Transverse colon (tissue), 4 donors: ENCODE measurements at regions not wholly inside any gene's neighbourhood (a gene's known extent, or its start where the extent isn't known, plus 50 kb on each side); places are given as distances from the start of the nearest gene placed in this dataset.

Source experiments
- DNase-seq: peaks from one replicate; pipeline ENCODE4 v3.0.0-alpha.2; 2019
- H3K27ac ChIP-seq, 4 donors: fragments of 200-600 bp; sonication (generic); 2 replicates each; pipeline ENCODE4 v1.5.1; 2016 to 2018; ENCODE audit warnings: inconsistent platforms in 4 of 4
- H3K27me3 ChIP-seq: fragments of 200-600 bp; sonication (generic); 2 replicates; pipeline ENCODE4 v1.5.1; 2017; ENCODE audit warnings: inconsistent platforms
- H3K36me3 ChIP-seq, 4 donors: fragments of 200-600 bp; sonication (generic); 2 replicates each; pipeline ENCODE4 v1.5.1; 2017 to 2019; ENCODE audit warnings: inconsistent platforms in 4 of 4
- H3K4me1 ChIP-seq, 4 donors: fragments of 200-600 bp; sonication (generic); 2 replicates each; pipeline ENCODE4 v1.5.1; 2017 to 2020; ENCODE audit warnings: inconsistent platforms in 4 of 4
- H3K4me3 ChIP-seq, 4 donors: fragments of 200-600 bp; sonication (generic); 1 replicate in 1 of 4; 2 replicates in 3 of 4; pipeline versions ENCODE4 v1.5.1 to v1.6.1; 2017 to 2019; ENCODE audit warnings: inconsistent platforms in 4 of 4
- H3K9me3 ChIP-seq, 2 donors: fragments of 200-600 bp; sonication (generic); 2 replicates each; pipeline ENCODE4 v1.5.1; 2017 to 2019; ENCODE audit warnings: inconsistent platforms in 2 of 2
- EP300 ChIP-seq: sonication (generic); formaldehyde crosslinking; IDR thresholded peaks from one replicate; pipeline ENCODE4 v1.6.1; 2017; ENCODE audit warnings: antibody characterized with exemption, low read depth
- POLR2A ChIP-seq: fragments of 450-650 bp; IDR thresholded peaks from one replicate; pipeline ENCODE4 v1.6.1; 2016; ENCODE audit warnings: antibody characterized with exemption, mild to moderate bottlenecking, moderate library complexity
- POLR2AphosphoS5 ChIP-seq, 3 donors: sonication (generic); formaldehyde crosslinking; IDR thresholded peaks; one replicate each; pipeline ENCODE4 v1.6.1; 2016; ENCODE audit warnings: antibody characterized with exemption in 3 of 3
- WGBS, 2 donors: methylation state at CpG; one replicate each; pipeline ENCODE4 v1.1.5; 2018; ENCODE audit warnings: low coverage in 1 of 2; 5-methylcytosine and 5-hydroxymethylcytosine counted together
- in situ Hi-C, 4 donors: fragments of 200-750 bp; cut with MboI; loops; one replicate each; pipeline versions ENCODE4 v1.15.0 to v1.15.1; 2017; ENCODE audit warnings: low sequenced_read_pairs in 3 of 4, low pct_ligation_motif_present in 1 of 4, low pct_unique_long_range_greater_than_20kb in 1 of 4
- intact Hi-C: fragments of 100-400 bp; cut with DNase I; formaldehyde crosslinking; loops from one replicate; pipeline ENCODE4 v1.15.1; 2023; ENCODE audit warnings: low total_unique reads
- TF ChIP-seq, protein P1 (sequence below), 5 experiments: fragments of 200-600 bp in 3 of 5; fragments of 450-650 bp in 2 of 5; sonication (generic) in 3 of 5; IDR thresholded peaks; 1 replicate in 2 of 5; 2 replicates in 3 of 5; pipeline ENCODE4 v1.5.1; 2016 to 2017; ENCODE audit warnings: antibody characterized with exemption in 5 of 5, inconsistent platforms in 3 of 5, mild to moderate bottlenecking in 2 of 5, moderate library complexity in 1 of 5

DNA sequence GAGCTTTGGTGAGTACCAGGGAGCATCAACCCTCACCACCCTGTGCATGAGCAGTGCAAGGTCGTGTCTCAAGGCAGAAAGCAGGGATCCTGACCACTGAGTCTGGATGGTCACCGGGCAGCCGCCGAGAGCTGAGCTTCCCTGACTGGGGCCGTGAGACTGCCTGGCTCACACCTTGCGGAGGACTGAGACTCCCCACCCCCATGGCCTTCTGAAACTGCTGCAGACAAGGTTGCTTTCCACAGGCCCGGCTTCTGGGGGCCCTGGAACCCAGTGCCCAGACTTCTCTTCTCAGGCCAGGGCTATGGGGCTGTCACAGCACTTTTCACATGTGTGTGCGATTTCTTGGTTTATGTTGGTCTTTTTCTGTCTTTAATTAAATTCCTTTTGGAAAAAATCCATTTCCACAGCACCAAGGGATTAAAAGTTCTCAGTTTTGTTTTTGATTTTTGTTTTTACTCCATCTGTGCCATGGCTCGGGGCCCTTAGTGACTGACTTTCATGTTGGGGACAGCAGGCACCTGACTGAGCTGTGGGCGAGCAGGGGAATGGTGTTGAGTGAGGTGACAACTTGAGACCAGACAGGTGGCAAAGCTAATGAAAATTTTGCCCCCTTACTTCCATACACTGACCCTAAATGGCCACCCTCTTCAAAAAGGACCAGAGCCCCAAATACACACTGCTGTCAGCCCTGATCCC, 297.9 kb downstream of the CYP26B1 start:
- Histone ChIP-seq H3K27me3 (no peaks in the 10 kb centered on the region), H3K4me1 (peaks cover 0 to 3% (median 0%) of the 10 kb centered on the region in 4 donors), H3K4me3 (no peak overlapping the region), H3K27ac (no peak overlapping the region), H3K9me3 (no peaks in the 10 kb centered on the region), H3K36me3 (no peaks in the 10 kb centered on the region)
- TF ChIP-seq, protein P1, sequence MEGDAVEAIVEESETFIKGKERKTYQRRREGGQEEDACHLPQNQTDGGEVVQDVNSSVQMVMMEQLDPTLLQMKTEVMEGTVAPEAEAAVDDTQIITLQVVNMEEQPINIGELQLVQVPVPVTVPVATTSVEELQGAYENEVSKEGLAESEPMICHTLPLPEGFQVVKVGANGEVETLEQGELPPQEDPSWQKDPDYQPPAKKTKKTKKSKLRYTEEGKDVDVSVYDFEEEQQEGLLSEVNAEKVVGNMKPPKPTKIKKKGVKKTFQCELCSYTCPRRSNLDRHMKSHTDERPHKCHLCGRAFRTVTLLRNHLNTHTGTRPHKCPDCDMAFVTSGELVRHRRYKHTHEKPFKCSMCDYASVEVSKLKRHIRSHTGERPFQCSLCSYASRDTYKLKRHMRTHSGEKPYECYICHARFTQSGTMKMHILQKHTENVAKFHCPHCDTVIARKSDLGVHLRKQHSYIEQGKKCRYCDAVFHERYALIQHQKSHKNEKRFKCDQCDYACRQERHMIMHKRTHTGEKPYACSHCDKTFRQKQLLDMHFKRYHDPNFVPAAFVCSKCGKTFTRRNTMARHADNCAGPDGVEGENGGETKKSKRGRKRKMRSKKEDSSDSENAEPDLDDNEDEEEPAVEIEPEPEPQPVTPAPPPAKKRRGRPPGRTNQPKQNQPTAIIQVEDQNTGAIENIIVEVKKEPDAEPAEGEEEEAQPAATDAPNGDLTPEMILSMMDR (IDR thresholded peaks at IDR 0.05), result no peak
- TF ChIP-seq EP300 (no peak), POLR2AphosphoS5 (IDR thresholded peaks at IDR 0.05) (no peak), POLR2A (no peak)
- intact Hi-C loops (no loop called here), in situ Hi-C loops (no loop called here)
- no peak for DNase-seq
- 71 to 76% methylated on average over 2 to 10 of the region's 10 CpGs for WGBS, 2 donors

DNA sequence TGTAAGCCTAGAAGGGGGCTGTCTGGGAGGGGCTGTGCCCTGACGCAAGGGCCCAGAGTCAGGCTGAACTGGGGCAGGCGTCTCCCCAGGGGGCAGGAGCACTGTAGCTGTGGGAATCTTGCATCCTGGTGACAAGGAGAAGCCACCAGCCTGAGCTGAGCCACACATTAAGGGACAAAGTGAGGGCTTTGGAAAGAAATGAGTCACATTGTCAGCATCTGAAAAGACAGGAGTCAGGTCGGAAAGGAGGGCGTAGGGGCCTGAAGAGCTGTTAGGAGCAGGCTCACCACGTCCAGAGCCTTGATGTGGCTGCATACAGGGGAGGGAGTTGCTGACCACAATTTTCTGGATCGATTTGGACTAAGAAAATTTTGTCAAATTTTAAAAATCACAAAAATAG, 298.6 kb downstream of the CYP26B1 start:
- H3K4me1 ChIP-seq, result peaks cover 0 to 3% (median 0%) of the 10 kb centered on the region in 4 donors
- intact Hi-C loops, result no loop called here
- H3K36me3 ChIP-seq, result no peaks in the 10 kb centered on the region
- TF ChIP-seq, protein P1 (IDR thresholded peaks at IDR 0.05), result no peak
- TF ChIP-seq POLR2AphosphoS5 (IDR thresholded peaks at IDR 0.05), result no peak
- no peak for TF ChIP-seq EP300
- no peak for TF ChIP-seq POLR2A
- in situ Hi-C loops, result no loop called here
- H3K9me3 ChIP-seq, result no peaks in the 10 kb centered on the region
- WGBS, 2 donors, result 73% methylated on average over 6 of the region's 6 CpGs; no CpG with 5 or more reads in 1 of the 2 donors
- no peaks in the 10 kb centered on the region for H3K27me3 ChIP-seq
- no peak overlapping the region for H3K27ac ChIP-seq
- DNase-seq, result no peak
- H3K4me3 ChIP-seq, result no peak overlapping the region

DNA sequence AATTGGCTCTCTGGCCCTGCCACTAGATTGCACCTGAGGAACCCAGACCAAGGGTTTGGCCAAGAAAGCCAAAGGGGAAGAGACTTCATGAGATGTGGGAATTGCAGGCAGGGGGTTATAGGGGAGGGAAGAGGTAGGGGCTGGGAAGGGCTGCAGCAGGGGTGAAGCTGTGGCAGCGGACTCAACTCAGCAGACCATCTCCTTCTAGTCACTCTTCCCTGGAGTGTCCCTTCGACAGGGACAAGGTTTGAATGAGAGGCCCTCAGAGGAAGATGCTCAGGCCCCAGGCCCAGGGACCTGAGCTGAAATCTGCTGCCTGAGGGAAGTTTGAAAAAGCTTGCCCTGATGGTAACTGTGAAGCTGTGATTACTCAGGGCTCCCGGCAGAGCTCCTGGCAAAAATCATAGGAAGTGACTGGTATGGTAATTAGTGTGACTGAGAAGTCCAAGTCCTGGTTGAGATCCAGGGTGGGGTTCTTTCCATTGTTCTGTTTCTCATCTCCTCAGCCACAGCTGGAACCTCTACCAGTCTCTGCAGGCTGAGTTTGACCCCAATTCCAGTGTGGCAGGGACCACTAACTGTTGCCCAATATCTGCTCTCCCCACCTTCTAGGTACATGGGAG, 300.9 kb downstream of the CYP26B1 start:
- no peak overlapping the region for H3K27ac ChIP-seq
- no peaks in the 10 kb centered on the region for H3K9me3 ChIP-seq
- TF ChIP-seq EP300 (no peak), POLR2AphosphoS5 (IDR thresholded peaks at IDR 0.05) (no peak), POLR2A (no peak)
- TF ChIP-seq, protein P1 (IDR thresholded peaks at IDR 0.05), result no peak
- peaks cover 0 to 1% (median 0%) of the 10 kb centered on the region in 4 donors for H3K4me1 ChIP-seq
- DNase-seq, result no peak
- no peaks in the 10 kb centered on the region for H3K36me3 ChIP-seq
- intact Hi-C loops (no loop called here), in situ Hi-C loops (no loop called here)
- H3K27me3 ChIP-seq, result no peaks in the 10 kb centered on the region
- no peak overlapping the region for H3K4me3 ChIP-seq
- WGBS, 2 donors, result 83 to 100% methylated on average over 1 to 3 of the region's 3 CpGs

DNA sequence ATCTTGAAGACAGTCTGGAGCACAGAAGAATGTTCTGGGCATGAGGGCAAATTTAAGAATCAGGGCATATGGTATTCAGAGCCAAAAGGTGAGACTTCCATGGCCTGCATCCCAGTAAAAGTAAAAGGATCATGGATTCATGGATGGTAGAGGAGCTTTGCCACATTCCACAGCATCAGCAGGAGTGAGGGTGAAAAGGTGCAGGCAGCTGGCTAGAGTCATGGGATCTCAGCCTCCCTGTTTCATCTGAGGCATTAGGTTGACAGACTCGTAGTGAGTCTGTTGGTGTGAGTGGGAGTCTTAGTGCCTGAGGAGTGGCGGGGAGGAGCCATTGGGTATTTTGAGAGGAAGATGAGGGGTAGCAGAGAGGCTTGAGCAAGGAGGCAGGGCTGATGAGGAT, 301.6 kb downstream of the CYP26B1 start:
- intact Hi-C loops, result no loop called here
- WGBS, 2 donors, result 89 to 90% methylated on average over 2 of the region's 2 CpGs

More for the DNA sequence above, 301.6 kb downstream of the CYP26B1 start:
- no peaks in the 10 kb centered on the region for H3K4me1 ChIP-seq
- H3K36me3 ChIP-seq, result no peaks in the 10 kb centered on the region
- H3K9me3 ChIP-seq, result no peaks in the 10 kb centered on the region
- in situ Hi-C loops, result no loop called here
- H3K27ac ChIP-seq, result no peak overlapping the region
- no peaks in the 10 kb centered on the region for H3K27me3 ChIP-seq
- no peak for DNase-seq
- no peak overlapping the region for H3K4me3 ChIP-seq
- TF ChIP-seq POLR2AphosphoS5 (IDR thresholded peaks at IDR 0.05), result no peak
- TF ChIP-seq, protein P1 (IDR thresholded peaks at IDR 0.05), result no peak
- no peak for TF ChIP-seq EP300
- TF ChIP-seq POLR2A, result no peak
